Neural progenitor cell (in vitro differentiated cells): ENCODE measurements at regions not wholly inside any gene's neighbourhood (a gene's known extent, or its start where the extent isn't known, plus 50 kb on each side); places are given as distances from the start of the nearest gene placed in this dataset.

ENCODE experiments used
- CTCF ChIP-seq: fragments of 200-600 bp; sonication (generic); IDR thresholded peaks from 2 replicates; pipeline ENCODE4 v1.5.1; 2017; ENCODE audit warnings: antibody characterized with exemption, mild to moderate bottlenecking
- EZH2 ChIP-seq: fragments of 200-600 bp; sonication (generic); IDR thresholded peaks from 2 replicates; pipeline ENCODE4 v1.6.1; 2017; ENCODE audit warnings: antibody characterized with exemption, mild to moderate bottlenecking, moderate library complexity

GRCh38 chr12:46669720-46670119, 156.1 kb downstream of the SLC38A4 start:
- TF ChIP-seq CTCF = no peak
- TF ChIP-seq EZH2 = no peak
